NCI-H2081 (cell line): ENCODE measurements at regions not wholly inside any gene's neighbourhood (a gene's known extent, or its start where the extent isn't known, plus 50 kb on each side); places are given as distances from the start of the nearest gene placed in this dataset.
A peak's percentile ranks its signal among the peaks of the same experiment; 100 is the strongest.

Source experiments
- DNase-seq, 2 experiments: peaks; one replicate each; lab custom pipeline; 2025; lab: John Stamatoyannopoulos, UW

DNA sequence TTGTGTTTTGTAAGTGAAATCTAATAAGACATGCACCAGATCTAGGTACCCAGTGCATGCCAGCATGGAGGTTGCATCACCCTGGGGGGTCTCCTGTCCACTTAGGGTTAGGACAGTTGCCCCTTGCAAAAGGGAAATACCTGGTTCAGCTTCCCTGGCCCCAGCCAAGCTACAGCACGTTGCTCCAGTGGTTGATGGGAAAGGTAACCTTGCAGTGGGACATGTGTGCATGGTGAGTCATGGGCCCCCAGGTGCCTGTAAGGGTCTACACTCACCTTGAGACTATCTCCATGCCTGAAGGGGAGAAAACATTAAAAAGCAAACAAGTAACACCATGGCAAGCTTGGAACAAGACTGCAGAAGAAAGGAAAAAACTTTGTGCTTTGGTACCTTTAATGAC is 143.9 kb downstream of the LSM5 start:
- DNase-seq: no peak

DNA sequence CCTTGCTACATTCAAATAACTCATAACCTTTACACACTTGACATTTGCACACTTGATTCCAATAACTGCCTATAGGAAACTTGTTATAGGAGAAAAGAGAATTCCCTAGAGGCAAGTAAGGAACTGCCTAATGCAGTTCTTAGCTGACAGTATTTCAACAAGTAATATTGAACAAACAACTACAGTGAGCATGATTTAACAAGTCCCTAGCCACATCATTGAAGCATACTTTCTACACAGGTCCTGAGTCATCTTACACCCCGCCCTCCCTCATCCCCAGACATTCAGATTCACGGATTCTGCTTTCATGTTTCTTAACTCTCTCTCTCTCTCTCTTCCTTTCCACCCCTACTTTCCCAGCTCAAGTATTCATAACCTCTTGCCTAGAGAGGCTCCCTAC is 153.5 kb downstream of the LSM5 start:
- DNase-seq: no peak

DNA sequence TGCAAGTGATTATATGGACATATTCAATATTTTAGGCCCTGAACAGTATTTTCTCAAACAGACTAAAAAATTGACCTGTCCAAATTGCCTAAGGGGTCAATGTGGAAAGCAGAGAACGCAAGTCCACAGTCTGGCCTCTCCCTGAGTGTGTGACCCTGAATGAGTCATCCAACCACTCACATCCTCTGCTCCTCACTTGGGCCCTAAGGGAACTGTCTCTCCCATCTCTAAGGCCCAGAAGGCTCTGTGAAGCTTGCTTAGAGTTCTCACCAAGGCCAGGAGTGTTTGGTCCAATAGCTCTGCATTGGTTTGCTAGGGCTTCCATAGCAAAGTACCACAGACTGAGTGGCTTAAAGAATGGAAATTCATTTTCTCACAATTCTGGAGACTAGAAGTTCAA is 155.1 kb downstream of the LSM5 start:
- no peak for DNase-seq

DNA sequence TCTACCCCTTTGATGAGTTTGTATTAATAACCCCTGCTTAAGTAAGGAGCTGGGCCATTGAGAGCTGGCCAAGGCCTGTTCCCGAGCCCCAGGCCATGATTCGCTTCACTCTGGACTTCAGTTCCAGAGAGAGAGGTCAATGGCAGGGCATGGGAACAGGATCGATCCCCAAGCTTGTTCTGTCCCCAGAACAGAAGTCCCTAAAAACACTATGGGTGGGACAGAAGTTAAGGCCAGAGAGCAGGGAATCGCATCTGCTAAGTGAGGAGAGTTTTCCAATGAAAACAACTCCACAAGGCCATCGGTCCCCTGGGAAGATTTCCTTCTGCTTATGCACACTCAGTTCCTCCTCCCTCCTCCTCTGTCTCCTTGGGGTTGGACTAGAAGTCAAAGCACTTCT is 159.6 kb downstream of the LSM5 start:
- DNase-seq: no peak

DNA sequence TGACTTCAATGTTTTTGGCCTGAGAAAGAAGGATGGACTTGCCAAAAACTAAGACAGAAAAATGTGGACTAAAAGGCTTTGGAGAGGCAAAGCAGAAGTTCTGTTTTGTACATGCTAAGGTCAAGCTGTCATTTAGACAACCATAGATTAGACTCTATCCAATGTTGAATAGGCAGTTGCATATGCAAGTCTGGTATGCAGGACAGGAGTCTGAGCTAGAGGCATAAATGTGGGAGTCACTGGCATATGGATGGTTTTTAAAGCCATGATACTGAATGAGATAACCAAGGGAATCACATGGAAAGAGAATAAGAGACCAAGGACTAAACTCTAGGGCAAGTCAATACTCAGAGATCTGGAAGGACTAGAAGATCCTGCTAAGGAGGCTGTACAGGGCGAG is 164.1 kb downstream of the LSM5 start:
- no peak for DNase-seq

DNA sequence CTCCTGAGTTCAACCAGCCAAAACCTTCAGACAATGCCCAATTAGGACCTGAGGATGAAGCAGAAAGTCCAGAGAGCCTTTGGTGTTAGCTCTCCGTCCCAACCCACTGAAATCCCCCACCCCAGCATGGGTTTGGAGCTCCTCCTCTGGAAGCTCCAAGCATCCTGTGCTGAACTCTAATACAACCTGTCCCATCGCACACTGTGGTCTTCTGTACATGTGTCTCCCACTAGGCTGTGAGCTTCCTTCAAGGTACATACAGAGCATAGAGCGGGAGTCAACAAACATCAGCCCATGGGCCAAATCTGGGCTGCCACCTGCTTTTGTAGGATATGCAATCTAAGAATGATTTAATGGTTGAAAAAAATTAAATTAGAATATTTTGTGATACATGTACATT is 166.5 kb downstream of the LSM5 start:
- DNase-seq: no peak

DNA sequence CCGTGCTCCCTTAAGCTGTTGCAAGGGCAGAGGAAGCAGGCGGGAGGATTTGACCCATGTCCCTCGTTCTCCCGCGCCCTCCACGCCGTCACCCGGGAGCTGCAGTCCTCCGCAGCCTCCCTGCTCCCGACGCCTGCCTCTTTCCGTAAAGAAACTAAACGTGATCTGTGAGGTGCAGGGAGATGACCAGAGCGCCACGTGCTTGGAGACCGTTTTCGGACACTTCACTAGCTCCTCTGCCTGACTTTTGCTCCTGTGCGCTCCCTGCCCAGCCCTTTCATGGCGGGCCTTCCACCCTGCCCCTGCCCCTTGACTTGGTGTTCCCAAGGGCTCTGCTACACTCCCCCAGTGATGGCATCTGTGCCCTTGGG is 171.2 kb downstream of the LSM5 start:
- no peak for DNase-seq

DNA sequence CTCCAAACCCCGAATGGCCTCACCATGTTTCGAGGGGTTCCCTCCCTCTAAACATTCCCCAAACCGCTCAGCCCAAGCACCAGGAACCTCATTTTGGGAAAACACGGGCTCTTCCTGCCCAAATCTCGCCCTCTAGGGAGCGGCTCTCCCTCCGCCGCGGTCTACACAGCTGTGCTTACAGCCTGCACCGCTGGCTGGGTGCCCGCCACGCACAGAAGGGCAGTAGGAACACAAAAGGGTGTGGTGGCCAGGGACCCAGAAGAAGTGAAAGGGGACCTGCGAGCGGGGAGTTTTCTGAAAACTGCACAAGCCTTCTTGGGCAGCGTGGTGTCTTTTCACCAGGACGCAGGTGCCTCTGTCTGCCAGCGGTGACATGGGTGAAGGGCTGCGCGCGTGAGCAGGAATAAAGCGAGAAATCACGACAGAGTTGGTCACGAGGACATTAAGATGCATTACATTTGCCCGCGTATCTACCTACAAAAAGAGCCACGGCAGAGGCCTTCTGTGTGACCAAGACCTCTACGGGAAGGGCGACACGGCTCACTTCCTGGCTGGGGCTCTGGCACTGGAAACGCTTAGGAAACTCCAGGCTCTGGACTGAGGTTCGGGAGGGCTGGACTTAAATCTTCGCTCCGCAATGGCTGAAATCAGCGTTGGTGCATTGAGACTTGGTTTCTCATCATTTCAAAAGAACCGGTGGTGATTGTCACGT is 171.7 kb downstream of the LSM5 start:
- DNase-seq: no peak

DNA sequence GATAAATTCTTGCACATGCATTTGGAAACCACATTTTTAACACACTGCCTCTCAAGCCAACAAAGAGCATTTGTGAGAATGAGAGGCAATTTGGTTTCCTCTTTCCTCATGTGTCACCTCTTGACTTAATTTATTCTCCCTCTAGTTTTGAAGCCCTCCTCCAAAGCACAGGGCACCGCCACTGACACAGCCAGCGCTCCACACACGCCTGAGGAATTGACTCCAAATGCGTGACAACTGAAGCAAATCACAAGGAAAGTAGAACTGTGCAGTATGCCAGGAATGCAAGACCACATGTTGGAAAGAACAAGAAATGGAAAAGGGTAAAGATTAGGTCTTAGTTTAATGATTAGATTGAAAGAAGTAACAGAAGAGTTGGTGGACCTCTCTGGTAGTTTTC is 173.3 kb downstream of the LSM5 start:
- no peak for DNase-seq

DNA sequence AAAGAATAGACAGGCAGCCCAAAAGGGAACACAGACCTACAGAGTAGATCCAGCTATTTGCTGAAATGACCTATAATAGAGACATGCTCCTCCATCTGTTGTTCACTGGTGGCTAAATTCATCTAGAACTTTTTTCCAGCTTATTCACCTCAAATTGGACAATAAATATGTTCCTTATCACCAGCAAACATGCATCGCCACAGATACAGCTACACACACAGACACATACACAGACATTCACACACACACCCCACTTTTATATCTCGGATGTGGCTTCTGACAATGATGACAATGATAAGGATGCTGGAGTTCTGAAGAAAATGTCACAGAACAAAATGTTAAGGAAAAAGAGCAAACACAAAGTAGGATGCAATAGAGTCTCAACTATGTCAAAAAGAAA is 175.4 kb downstream of the LSM5 start:
- no peak for DNase-seq

DNA sequence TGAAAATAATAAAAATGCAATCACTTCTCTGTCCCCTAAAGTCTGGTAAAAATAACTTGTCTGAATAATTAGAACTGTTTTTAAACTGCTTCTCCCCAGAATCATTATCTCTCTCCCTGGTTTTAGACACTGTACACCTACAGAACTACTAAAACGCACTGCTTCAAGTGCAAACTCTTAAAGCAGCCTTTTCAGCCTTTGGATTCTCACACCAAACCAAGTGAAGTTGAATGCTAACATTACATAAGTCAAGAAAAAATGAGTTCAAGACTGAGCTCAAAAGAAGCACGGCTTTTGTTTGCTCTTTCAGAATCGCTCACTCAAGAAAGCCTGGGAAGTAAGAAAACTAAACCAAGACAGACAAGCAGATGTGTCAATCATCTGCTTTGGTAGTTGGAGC is 188.8 kb downstream of the LSM5 start:
- no peak for DNase-seq

DNA sequence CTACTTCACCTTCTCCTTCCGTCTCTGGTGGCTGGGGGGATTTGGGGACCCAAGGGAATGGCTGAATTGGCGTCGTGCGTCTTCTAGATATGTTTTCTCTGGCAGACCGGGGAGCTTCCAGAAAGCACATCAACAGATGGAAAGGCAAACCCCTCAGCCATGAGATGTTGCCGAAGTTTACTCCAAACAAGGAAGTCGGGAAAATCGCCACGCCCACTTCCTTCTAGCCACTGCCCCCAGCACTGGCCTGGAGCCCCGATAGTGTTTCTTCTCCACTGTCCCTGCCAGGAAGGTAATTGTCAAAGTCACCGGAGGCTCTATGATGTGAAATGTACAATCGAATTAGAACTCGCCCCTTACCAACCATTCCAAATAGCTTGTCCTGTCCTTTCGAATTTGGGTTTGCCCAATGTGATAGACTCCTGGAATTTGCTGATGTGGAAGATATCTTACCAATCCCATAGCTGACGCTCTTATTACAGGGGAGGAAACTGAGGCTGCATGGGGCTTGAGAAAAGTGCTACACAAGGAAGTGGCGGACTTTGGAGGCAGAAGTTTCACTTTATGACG is 191.0 kb downstream of the LSM5 start:
- no peak for DNase-seq

DNA sequence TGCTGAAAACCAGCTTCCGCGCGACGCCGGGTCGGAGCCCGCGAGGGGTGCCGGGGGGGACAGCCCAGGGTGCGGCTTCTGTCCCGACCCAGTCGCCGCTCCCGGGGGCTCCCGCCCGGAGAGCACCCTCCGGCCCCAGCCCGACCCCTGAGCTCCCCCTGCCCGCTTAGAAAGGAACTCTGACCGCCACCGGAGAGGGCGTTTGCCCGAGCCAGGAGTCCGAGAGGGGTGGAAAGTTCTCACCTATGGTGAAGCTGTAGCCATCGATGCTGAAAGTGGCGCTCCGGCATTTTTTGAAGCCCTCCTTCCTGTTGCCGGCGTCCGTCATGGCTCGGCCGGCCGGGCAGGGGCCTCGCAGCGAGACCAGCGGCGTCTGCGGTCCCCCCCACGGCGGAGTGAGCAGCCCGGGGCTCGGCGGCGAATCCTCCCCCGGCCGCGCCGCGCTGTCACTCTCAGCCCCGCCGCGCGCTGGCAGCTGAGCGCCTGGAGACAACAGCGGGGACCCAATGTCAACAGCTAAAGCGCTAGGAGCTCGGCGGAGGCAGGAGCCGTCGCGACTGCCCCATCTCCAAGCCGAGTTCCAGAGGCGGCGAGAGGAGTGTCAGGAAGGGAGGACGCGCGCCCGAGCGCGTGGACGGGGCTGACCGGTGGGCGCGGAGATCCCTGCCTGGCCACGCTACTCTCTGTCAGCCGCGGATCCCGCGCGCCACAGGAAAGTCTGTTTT is 191.6 kb downstream of the LSM5 start:
- peak in 1 of 2 experiments; percentile 30 for DNase-seq

DNA sequence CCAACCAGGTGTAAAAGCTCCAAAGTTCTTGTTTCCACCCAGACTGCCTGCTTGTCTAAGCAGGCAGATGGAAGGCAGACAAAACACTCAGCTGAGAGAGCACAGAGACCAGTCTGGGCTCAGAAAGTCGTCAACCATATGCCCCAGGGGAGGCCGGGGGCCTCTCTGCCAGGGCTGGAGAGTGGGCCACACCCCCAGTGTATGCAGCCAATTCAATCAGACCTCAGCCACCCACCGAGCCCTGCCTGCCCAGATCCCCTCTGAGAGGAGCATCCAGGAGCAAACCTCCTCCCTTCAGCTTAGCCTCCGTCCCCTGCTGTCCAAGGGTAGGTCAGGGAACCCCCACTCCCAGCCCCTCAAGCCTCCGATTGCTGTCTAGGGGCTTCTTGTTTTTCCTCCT is 196.3 kb downstream of the LSM5 start:
- DNase-seq: no peak

DNA sequence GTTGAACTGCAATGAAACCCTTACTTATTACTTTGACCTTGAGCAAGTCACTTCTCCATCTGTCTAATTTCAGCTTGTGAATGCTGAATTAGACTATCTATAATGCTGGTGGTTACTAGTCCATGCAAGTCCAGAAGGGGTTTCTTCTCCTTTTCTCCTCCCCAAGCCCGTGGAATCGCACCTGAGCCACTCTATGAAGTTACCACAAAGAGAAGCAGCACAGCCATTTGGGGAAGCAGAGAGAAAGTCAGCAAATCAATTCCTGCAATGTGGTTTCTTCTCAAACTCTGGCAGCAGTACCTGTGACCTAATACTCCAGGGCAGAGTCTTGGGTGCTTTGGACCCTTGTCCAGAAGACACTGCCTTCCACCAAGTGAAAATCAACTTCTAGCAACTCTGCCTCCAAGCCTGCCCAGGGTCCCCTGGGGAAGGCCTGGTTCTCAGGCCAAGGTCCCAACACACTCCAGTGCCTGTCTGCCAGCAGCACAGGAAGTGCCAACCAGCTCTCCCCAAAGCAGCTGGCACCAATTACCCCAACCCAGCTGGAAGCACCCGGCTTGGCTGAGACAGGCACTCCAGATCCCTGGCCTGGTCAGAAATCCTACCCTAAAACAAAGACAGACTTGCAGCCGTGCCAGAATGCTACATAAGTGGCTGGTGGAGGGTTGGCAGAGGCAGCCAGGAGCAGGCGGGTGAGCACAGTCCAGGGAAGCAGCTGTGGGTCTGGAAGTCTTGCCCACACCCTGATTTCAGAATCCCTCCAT is 200.3 kb downstream of the LSM5 start:
- DNase-seq: peak; percentile 63 to 87

DNA sequence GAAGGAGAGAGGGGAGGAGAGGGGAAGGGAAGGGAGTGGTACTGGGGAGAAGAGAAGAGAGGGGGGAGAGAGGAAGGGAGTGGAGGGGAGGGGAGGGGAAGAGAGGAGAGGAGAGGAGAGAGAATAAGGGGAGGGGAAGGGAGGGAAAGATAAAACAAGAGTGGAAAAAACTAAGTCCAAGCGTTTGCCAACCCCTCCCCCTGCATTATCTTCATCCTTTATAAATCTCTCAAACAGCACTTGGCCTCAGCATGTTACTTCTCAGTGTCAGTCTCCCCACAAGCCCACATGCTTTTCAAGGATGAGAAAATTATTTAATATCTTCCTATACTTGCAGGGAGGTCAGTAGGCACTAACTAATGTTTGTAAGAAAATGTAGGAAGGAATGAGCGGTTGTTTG is 204.5 kb downstream of the LSM5 start:
- DNase-seq: no peak

DNA sequence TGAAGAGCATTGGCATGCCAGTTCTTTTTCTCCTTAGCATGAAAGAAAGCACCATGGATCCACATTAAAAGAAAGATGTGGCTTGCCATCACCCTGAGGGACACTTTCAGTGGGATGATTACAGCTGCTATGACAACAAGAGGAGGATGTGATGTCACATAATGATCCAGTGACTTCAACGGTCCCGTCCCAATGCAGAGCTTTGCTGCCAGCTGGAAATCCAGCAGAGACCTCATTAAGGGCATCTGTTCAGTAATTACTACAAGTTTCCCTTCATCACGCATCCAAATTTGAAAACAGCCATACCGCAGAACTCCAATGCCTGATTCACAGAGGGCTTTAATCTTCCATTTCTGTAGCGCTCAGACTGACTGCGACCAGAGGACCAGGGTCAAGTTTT is 206.6 kb downstream of the LSM5 start:
- DNase-seq: no peak

DNA sequence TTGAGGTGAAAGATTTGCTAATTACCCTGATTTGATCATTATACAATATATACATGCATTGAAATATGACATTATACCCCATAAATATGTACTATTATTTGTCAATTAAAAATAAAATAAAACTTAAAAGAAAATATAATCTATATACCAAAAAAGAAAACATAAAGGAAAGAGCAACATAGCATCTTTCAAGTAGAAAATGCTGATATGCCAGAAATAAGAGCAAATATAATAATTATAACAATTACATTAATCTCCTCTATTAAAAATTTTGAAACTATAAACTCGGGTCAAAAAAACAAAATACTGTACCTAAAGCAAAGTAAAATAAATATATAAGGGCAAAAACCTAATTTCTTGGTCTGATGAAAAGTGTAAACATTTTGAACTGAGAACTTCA is 209.3 kb upstream of the PDE1C start:
- DNase-seq: no peak

DNA sequence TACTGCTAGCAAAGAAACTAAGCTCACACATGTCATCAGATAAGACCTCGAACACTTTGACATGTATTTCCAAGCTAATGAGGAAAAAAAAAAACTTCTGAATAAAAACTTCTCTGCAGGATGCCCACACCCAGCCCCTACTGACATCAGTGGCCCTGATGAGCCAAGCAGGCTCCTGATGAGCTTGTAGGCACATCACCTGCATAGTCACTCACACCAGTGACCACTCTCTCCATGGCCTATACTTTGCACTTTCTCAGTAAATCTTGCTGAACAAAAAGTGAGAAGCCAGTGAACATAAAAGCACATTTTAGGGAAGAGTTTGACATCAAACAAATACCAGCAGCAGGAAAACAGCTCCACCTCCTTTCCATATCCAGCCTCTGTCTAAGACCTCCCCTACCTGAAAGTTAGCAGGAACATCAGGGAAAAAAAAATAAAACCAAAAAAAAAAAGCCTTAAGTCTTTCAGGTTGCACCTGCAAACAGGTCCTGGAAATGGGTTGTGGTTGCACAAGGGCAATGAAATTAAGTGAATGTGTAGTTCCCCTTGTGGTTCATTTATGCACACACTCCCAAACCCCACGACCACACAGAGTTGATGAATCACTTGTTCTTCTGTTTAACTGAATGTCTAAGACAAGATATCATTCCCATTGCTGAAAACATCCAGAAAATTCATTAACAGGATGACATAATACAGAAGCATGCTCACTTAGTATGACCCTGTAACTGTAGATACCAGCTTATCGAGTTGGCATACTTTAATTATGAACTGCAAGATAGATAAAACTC is 205.2 kb upstream of the PDE1C start:
- DNase-seq: no peak

DNA sequence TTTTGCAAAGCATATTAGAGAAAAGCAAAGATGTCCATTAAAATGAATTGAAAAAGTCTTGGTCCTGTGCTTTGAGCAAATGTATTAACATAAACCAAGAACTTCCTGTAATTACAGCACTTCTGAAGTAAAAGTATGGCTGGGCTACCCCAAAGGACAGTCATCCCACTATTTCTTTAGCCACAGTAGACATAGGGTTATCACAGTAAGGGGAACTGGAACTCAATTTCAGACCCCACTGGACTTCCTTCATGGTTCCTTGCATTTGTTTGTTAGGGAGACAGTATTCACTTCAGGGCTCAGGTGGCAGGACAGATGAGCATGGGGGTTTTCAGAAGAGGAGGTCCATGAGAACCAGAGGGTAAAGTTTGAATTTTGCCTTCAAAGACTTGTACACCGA is 203.1 kb upstream of the PDE1C start:
- no peak for DNase-seq

DNA sequence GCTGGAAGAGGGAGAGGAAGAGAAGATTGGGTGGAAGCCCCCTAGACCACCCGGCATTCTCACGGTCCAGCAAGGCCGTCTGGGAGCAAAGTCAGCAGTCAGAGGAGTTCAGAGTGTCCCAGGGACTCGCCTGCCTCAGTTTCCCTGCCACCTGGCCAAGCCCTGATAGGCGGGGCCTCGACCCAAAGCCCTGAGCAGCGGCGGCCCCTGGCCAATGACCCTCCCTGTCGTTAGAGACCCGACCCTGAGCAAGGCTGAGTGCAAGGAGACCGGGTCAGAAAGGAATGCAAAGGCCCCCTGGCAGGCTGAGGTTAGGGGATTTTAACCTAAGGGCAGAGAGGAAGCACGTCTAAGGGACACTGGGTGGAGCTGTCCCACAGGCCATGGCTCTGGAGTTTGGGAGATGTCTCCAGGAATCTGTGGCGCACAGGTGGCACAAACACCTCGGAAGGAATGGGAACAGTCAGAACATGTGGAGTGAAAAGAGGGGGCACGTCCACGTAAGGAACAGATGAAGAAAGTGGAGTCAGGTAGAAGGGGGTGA is 196.8 kb upstream of the PDE1C start:
- no peak for DNase-seq
